ENCODE measurements at regions not wholly inside any gene's neighbourhood (a gene's known extent, or its start where the extent isn't known, plus 50 kb on each side); places are given as distances from the start of the nearest gene placed in this dataset.

DNA sequence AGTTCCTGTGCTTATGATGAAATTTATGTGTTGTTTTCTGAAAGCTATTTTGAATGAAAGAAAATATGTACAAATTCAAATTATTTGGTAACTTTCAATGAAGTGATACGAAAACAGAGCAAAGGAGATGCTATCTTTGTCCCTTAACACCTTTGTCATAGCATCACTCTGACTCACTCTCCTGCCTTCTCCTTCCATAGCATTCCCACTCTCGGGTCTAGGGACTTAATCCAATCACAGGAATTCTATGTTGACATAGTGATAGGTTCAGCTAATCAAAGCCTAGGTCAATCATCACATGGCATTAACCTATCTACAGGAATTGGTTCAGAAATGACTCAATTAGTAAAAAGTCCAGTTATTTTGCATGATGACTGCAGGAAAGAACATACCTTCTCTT is 464.7 kb upstream of the RORB start:
- TF ChIP-seq, protein P1, sequence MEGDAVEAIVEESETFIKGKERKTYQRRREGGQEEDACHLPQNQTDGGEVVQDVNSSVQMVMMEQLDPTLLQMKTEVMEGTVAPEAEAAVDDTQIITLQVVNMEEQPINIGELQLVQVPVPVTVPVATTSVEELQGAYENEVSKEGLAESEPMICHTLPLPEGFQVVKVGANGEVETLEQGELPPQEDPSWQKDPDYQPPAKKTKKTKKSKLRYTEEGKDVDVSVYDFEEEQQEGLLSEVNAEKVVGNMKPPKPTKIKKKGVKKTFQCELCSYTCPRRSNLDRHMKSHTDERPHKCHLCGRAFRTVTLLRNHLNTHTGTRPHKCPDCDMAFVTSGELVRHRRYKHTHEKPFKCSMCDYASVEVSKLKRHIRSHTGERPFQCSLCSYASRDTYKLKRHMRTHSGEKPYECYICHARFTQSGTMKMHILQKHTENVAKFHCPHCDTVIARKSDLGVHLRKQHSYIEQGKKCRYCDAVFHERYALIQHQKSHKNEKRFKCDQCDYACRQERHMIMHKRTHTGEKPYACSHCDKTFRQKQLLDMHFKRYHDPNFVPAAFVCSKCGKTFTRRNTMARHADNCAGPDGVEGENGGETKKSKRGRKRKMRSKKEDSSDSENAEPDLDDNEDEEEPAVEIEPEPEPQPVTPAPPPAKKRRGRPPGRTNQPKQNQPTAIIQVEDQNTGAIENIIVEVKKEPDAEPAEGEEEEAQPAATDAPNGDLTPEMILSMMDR (conservative IDR thresholded peaks at IDR 0.05; ENCODE audit: low read depth, low read length), result no peak
- TF ChIP-seq BHLHE40 (IDR thresholded peaks at IDR 0.05; ENCODE audit: low read depth, low read length) (no peak), FOS (IDR thresholded peaks at IDR 0.05; ENCODE audit: low read depth, low read length) (no peak), RAD21 (IDR thresholded peaks at IDR 0.05; ENCODE audit: low read length) (no peak), MAFK (IDR thresholded peaks at IDR 0.05; ENCODE audit: low read depth, low read length) (no peak), POLR2A (IDR thresholded peaks at IDR 0.05; ENCODE audit: low read depth, low read length) (no peak)
- TF ChIP-seq, protein P2, sequence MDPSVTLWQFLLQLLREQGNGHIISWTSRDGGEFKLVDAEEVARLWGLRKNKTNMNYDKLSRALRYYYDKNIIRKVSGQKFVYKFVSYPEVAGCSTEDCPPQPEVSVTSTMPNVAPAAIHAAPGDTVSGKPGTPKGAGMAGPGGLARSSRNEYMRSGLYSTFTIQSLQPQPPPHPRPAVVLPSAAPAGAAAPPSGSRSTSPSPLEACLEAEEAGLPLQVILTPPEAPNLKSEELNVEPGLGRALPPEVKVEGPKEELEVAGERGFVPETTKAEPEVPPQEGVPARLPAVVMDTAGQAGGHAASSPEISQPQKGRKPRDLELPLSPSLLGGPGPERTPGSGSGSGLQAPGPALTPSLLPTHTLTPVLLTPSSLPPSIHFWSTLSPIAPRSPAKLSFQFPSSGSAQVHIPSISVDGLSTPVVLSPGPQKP (IDR thresholded peaks at IDR 0.05; ENCODE audit: borderline replicate concordance, low read depth, low read length), result no peak

Measured in IMR-90 (cell line).